ENCODE measurements at regions not wholly inside any gene's neighbourhood (a gene's known extent, or its start where the extent isn't known, plus 50 kb on each side); places are given as distances from the start of the nearest gene placed in this dataset.

DNA sequence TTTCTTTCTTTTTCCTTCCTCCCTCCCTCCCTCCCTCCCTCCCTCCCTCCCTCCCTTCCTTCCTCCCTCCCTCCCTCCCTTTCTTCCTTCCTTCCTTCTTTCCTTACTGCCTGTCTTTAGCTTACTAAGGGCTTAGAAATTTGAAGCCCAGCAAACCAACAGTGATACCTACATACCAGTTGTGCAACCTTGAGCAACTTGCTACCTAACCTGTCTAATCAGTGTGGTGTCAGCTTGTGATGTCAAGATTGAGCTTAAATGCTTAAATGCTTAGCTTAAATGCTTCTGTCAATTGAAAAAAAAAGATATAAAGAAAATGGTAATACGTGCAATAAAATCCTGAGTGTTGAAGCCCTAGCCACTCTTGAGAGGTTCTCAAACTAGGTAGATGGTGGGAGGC is 728.6 kb downstream of the TRIML1 start:
- TF ChIP-seq CTCF (IDR thresholded peaks at IDR 0.05) = no peak
- TF ChIP-seq POLR2A (IDR thresholded peaks at IDR 0.05) = no peak

Measured in lower leg skin (tissue), 3 donors.